ENCODE measurements at regions not wholly inside any gene's neighbourhood (a gene's known extent, or its start where the extent isn't known, plus 50 kb on each side); places are given as distances from the start of the nearest gene placed in this dataset.

DNA sequence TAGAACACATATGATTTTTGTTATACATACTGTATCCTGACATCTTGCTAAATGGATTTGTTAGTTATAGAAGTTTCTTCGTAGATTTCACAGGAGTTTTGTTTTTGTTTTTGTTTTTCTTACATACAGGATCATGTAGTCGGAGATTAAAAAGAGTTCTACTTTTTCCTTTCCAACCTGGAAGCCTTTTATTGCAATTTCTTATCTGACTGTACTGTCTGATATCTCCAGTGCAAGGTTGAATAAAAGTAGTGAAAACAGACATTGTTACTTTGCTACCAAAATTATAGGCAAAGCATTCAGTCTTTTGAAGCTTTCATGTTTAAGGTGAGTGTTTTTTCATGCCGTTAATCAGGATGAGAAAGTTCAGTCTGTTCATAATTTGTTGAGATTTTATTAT, 117.4 kb upstream of the PRSS3 start:
- H3K27me3 ChIP-seq (ENCODE audit: control insufficient read depth in 4 of 4, insufficient read depth in 4 of 4, low read length in 3 of 4): peaks cover 0 to 7% (median 2%) of the 10 kb centered on the region in 4 donors
- no peaks in the 10 kb centered on the region for H3K36me3 ChIP-seq (ENCODE audit: control insufficient read depth in 4 of 4, insufficient read depth in 3 of 4, low read depth in 1 of 4, low read length in 3 of 4)
- H3K4me1 ChIP-seq (ENCODE audit: control insufficient read depth in 4 of 4, insufficient read depth in 4 of 4, low read length in 3 of 4): no peaks in the 10 kb centered on the region
- 89% methylated on average over 3 of the region's 3 CpGs for WGBS
- no peak overlapping the region for H3K9ac ChIP-seq (ENCODE audit: low read depth in 1 of 2, low read length in 2 of 2)
- no peak overlapping the region for H3K27ac ChIP-seq (ENCODE audit: low read depth in 1 of 2, low read length in 2 of 2)
- no peaks in the 10 kb centered on the region for H3K9me3 ChIP-seq (ENCODE audit: control insufficient read depth in 4 of 4, low read length in 3 of 4)
- no peak overlapping the region for H3K4me3 ChIP-seq (ENCODE audit: low read depth in 1 of 3, low read length in 3 of 3)
- TF ChIP-seq, protein P1, sequence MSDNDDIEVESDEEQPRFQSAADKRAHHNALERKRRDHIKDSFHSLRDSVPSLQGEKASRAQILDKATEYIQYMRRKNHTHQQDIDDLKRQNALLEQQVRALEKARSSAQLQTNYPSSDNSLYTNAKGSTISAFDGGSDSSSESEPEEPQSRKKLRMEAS (IDR thresholded peaks at IDR 0.05): no peak
- TF ChIP-seq, protein P2, sequence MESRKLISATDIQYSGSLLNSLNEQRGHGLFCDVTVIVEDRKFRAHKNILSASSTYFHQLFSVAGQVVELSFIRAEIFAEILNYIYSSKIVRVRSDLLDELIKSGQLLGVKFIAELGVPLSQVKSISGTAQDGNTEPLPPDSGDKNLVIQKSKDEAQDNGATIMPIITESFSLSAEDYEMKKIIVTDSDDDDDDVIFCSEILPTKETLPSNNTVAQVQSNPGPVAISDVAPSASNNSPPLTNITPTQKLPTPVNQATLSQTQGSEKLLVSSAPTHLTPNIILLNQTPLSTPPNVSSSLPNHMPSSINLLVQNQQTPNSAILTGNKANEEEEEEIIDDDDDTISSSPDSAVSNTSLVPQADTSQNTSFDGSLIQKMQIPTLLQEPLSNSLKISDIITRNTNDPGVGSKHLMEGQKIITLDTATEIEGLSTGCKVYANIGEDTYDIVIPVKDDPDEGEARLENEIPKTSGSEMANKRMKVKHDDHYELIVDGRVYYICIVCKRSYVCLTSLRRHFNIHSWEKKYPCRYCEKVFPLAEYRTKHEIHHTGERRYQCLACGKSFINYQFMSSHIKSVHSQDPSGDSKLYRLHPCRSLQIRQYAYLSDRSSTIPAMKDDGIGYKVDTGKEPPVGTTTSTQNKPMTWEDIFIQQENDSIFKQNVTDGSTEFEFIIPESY (IDR thresholded peaks at IDR 0.05): no peak
- TF ChIP-seq FOXA2 (IDR thresholded peaks at IDR 0.05): no peak
- no peak for DNase-seq (ENCODE audit: low spot score)

- H3K9ac ChIP-seq (ENCODE audit: low read depth in 1 of 2, low read length in 2 of 2): no peak overlapping the region
- no peaks in the 10 kb centered on the region for H3K36me3 ChIP-seq (ENCODE audit: control insufficient read depth in 4 of 4, insufficient read depth in 3 of 4, low read depth in 1 of 4, low read length in 3 of 4)
- H3K9me3 ChIP-seq (ENCODE audit: control insufficient read depth in 4 of 4, low read length in 3 of 4): no peaks in the 10 kb centered on the region
- WGBS: 87% methylated on average over 3 of the region's 3 CpGs
- no peak overlapping the region for H3K27ac ChIP-seq (ENCODE audit: low read depth in 1 of 2, low read length in 2 of 2)
- no peaks in the 10 kb centered on the region for H3K4me1 ChIP-seq (ENCODE audit: control insufficient read depth in 4 of 4, insufficient read depth in 4 of 4, low read length in 3 of 4)
- TF ChIP-seq, protein P2 (IDR thresholded peaks at IDR 0.05): no peak
- TF ChIP-seq JUND (IDR thresholded peaks at IDR 0.05) (no peak), CTCF (IDR thresholded peaks at IDR 0.05; ENCODE audit: low read depth, low read length, missing input control) (no peak), EGR1 (IDR thresholded peaks at IDR 0.05; ENCODE audit: low read depth in 2 of 2) (no peak), RXRA (IDR thresholded peaks at IDR 0.05) (no peak), FOXA2 (IDR thresholded peaks at IDR 0.05) (no peak), TAF1 (conservative IDR thresholded peaks at IDR 0.05) (no peak), FOXA1 (IDR thresholded peaks at IDR 0.05) (no peak), YY1 (IDR thresholded peaks at IDR 0.05) (no peak), REST (IDR thresholded peaks at IDR 0.05) (no peak), HNF4G (IDR thresholded peaks at IDR 0.05) (no peak), SP1 (IDR thresholded peaks at IDR 0.05) (no peak), RAD21 (IDR thresholded peaks at IDR 0.05) (no peak), HNF4A (conservative IDR thresholded peaks at IDR 0.05) (no peak), GABPA (IDR thresholded peaks at IDR 0.05 in 1 of 2, conservative IDR thresholded peaks at IDR 0.05 in 1 of 2) (no peak), NR2F2 (IDR thresholded peaks at IDR 0.05) (no peak)
- TF ChIP-seq, protein P1 (IDR thresholded peaks at IDR 0.05): no peak
- TF ChIP-seq, protein P3, sequence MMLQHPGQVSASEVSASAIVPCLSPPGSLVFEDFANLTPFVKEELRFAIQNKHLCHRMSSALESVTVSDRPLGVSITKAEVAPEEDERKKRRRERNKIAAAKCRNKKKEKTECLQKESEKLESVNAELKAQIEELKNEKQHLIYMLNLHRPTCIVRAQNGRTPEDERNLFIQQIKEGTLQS (IDR thresholded peaks at IDR 0.05): no peak
- peaks cover 0 to 7% (median 2%) of the 10 kb centered on the region in 4 donors for H3K27me3 ChIP-seq (ENCODE audit: control insufficient read depth in 4 of 4, insufficient read depth in 4 of 4, low read length in 3 of 4)
- no peak for DNase-seq (ENCODE audit: low spot score)
- no peak overlapping the region for H3K4me3 ChIP-seq (ENCODE audit: low read depth in 1 of 3, low read length in 3 of 3)
Measured at GRCh38 chr9:33682551-33682950, 112.8 kb upstream of the PRSS3 start.
